HG02571 (cell line): ENCODE measurements at regions not wholly inside any gene's neighbourhood (a gene's known extent, or its start where the extent isn't known, plus 50 kb on each side); places are given as distances from the start of the nearest gene placed in this dataset.

Experiments used
- ATAC-seq: cut with Tn5 transposase; IDR thresholded peaks from one replicate; pipeline ENCODE4 v1.9.1; 2021; ENCODE audit warnings: mild to moderate bottlenecking, moderate library complexity; ENCODE audit not compliant: unreplicated experiment

GRCh38 chr9:29844251-29844650 lies 2271.0 kb upstream of the C9orf72 start:
- no peak for ATAC-seq

GRCh38 chr9:29850664-29851063 lies 2277.4 kb upstream of the C9orf72 start:
- ATAC-seq, result no peak

GRCh38 chr9:29861803-29862202 lies 2288.5 kb upstream of the C9orf72 start:
- ATAC-seq, result no peak

- no peak for ATAC-seq
Measured at GRCh38 chr9:29865764-29866313, 2292.6 kb upstream of the C9orf72 start.

- no peak for ATAC-seq
Measured at GRCh38 chr9:29866556-29866955, 2293.3 kb upstream of the C9orf72 start.

GRCh38 chr9:29873579-29873978 lies 2300.3 kb upstream of the C9orf72 start:
- ATAC-seq, result no peak

- no peak for ATAC-seq
Measured at GRCh38 chr9:29875547-29875946, 2302.3 kb upstream of the C9orf72 start.

- ATAC-seq, result no peak
Measured at GRCh38 chr9:29882767-29883166, 2309.5 kb upstream of the C9orf72 start.

- no peak for ATAC-seq
Measured at GRCh38 chr9:29906065-29906464, 2332.8 kb upstream of the C9orf72 start.

- ATAC-seq, result no peak
Measured at GRCh38 chr9:29928072-29928471, 2354.8 kb upstream of the C9orf72 start.

GRCh38 chr9:29939559-29939958 lies 2366.3 kb upstream of the C9orf72 start:
- no peak for ATAC-seq

GRCh38 chr9:29945012-29945411 lies 2371.7 kb upstream of the C9orf72 start:
- no peak for ATAC-seq

- ATAC-seq, result no peak
Measured at GRCh38 chr9:29958469-29958868, 2385.2 kb upstream of the C9orf72 start.

- ATAC-seq, result no peak
Measured at GRCh38 chr9:29965834-29966233, 2392.6 kb upstream of the C9orf72 start.

GRCh38 chr9:29966247-29966646 lies 2393.0 kb upstream of the C9orf72 start:
- no peak for ATAC-seq

GRCh38 chr9:29968831-29969230 lies 2395.6 kb upstream of the C9orf72 start:
- ATAC-seq, result no peak

GRCh38 chr9:29969408-29969807 lies 2396.1 kb upstream of the C9orf72 start:
- ATAC-seq, result no peak

GRCh38 chr9:29969856-29970647 lies 2396.8 kb upstream of the C9orf72 start:
- no peak for ATAC-seq

- no peak for ATAC-seq
Measured at GRCh38 chr9:29974197-29974596, 2400.9 kb upstream of the C9orf72 start.

- ATAC-seq, result no peak
Measured at GRCh38 chr9:29976981-29977380, 2403.7 kb upstream of the C9orf72 start.

GRCh38 chr9:29981013-29981412 lies 2403.4 kb upstream of the ACO1 start:
- ATAC-seq, result no peak

GRCh38 chr9:29999645-30000044 lies 2384.8 kb upstream of the ACO1 start:
- no peak for ATAC-seq

GRCh38 chr9:30010691-30011090 lies 2373.8 kb upstream of the ACO1 start:
- no peak for ATAC-seq
